A549 (cell line): ENCODE measurements at regions not wholly inside any gene's neighbourhood (a gene's known extent, or its start where the extent isn't known, plus 50 kb on each side); places are given as distances from the start of the nearest gene placed in this dataset.

Experiments
- ATAC-seq, 2 experiments: fragments of 200-7000 bp in 1 of 2; fragments of >200 bp in 1 of 2; cut with Nextera tagmentation in 1 of 2; cut with Tn5 transposase in 1 of 2; 3 replicates each; pipeline versions ENCODE4 v1.8.0 to v1.9.1; 2018 to 2020; ENCODE audit warnings: mild to moderate bottlenecking in 1 of 2, moderate library complexity in 1 of 2
- CTCF ChIA-PET: fragments of 300-600 bp; sonication (Branson Sonifier 250); formaldehyde crosslinking; extraction: SDS; loops from one replicate; lab custom pipeline; 2021; ENCODE audit warnings: antibody characterized with exemption, inconsistent platforms; lab: Yijun Ruan, JAX
- POLR2A ChIA-PET: fragments of 350-600 bp; formaldehyde crosslinking; extraction: SDS; loops from one replicate; lab custom pipeline; 2021; ENCODE audit warnings: antibody characterized with exemption, inconsistent platforms; lab: Yijun Ruan, JAX
- DNase-seq, 2 experiments: peaks; one replicate each; pipeline versions ENCODE4 v3.0.0 to v3.0.0-alpha.2; 2011 to 2016; ENCODE audit warnings: low read depth in 1 of 2, low spot score in 1 of 2
- FAIRE-seq: peaks from 2 replicates; lab custom pipeline; 2011; peaks lifted over from hg19 to GRCh38; lab: Jason Lieb, UNC
- H3K27ac ChIP-seq, 2 experiments: fragments of >200 bp; sonication (Bioruptor Twin); formaldehyde crosslinking; 3 replicates each; pipeline ENCODE4 v1.5.1; 2016 to 2017
- H3K4me1 ChIP-seq: fragments of >200 bp; sonication (Bioruptor Twin); formaldehyde crosslinking; 3 replicates; pipeline ENCODE4 v1.6.1; 2016
- H3K4me2 ChIP-seq: fragments of >200 bp; sonication (Bioruptor Twin); formaldehyde crosslinking; 3 replicates; pipeline ENCODE4 v1.6.1; 2016
- H3K4me3 ChIP-seq: fragments of >200 bp; sonication (Bioruptor Twin); formaldehyde crosslinking; 3 replicates; pipeline ENCODE4 v1.5.1; 2016
- H3K9me3 ChIP-seq: fragments of >200 bp; sonication (Bioruptor Twin); formaldehyde crosslinking; 3 replicates; pipeline ENCODE4 v1.6.1; 2016
- BHLHE40 ChIP-seq: IDR thresholded peaks from 2 replicates; pipeline ENCODE4 v1.6.1; 2012; ENCODE audit warnings: low read depth, low read length, inconsistent platforms
- CBX2 ChIP-seq: fragments of 200-600 bp; sonication (generic); IDR thresholded peaks from 2 replicates; pipeline ENCODE4 v1.6.1; 2016; ENCODE audit warnings: low read depth, mild to moderate bottlenecking, borderline replicate concordance
- CEBPB ChIP-seq, 2 experiments: fragments of >200 bp in 1 of 2; sonication (Bioruptor Twin) in 1 of 2; formaldehyde crosslinking in 1 of 2; IDR thresholded peaks; 2 replicates each; pipeline ENCODE4 v1.6.1; 2012 to 2016
- CHD2 ChIP-seq: fragments of 150-350 bp; IDR thresholded peaks from 2 replicates; pipeline ENCODE4 v1.6.1; 2014; ENCODE audit warnings: low read length; ENCODE audit not compliant: partially characterized antibody
- E2F6 ChIP-seq: IDR thresholded peaks from 2 replicates; pipeline ENCODE4 v1.6.1; 2012; ENCODE audit warnings: low read depth, borderline replicate concordance
- EP300 ChIP-seq, 2 experiments: fragments of >200 bp; sonication (Bioruptor Twin); formaldehyde crosslinking; IDR thresholded peaks; 2 replicates in 1 of 2; 3 replicates in 1 of 2; pipeline ENCODE4 v1.6.1; 2016 to 2017
- FOXS1 ChIP-seq: fragments of 250-450 bp; sonication (Bioruptor Pico); IDR thresholded peaks from 2 replicates; pipeline ENCODE4 v1.5.0; 2020; ENCODE audit warnings: mild to moderate bottlenecking, moderate library complexity
- HDAC2 ChIP-seq: fragments of 200-600 bp; sonication (generic); IDR thresholded peaks from 2 replicates; pipeline ENCODE4 v1.6.1; 2016
- HEYL ChIP-seq: fragments of 250-450 bp; sonication (Bioruptor Pico); IDR thresholded peaks from 2 replicates; pipeline ENCODE4 v1.8.0; 2021; ENCODE audit warnings: mild to moderate bottlenecking, moderate library complexity
- HMGXB4 ChIP-seq: fragments of 250-450 bp; sonication (Bioruptor Pico); IDR thresholded peaks from 2 replicates; pipeline ENCODE4 v1.5.0; 2021; ENCODE audit warnings: mild to moderate bottlenecking, moderate library complexity, borderline replicate concordance
- HOXB5 ChIP-seq: fragments of 250-450 bp; sonication (Bioruptor Pico); IDR thresholded peaks from 2 replicates; pipeline ENCODE4 v1.5.0; 2020; ENCODE audit warnings: mild to moderate bottlenecking, moderate library complexity
- KDM5A ChIP-seq: fragments of 200-600 bp; sonication (generic); IDR thresholded peaks from 2 replicates; pipeline ENCODE4 v1.6.1; 2016; ENCODE audit warnings: antibody characterized with exemption, mild to moderate bottlenecking
- MAFK ChIP-seq: fragments of 450-650 bp; IDR thresholded peaks from 2 replicates; pipeline ENCODE4 v1.6.1; 2014; ENCODE audit not compliant: partially characterized antibody
- MAX ChIP-seq: IDR thresholded peaks from 2 replicates; pipeline ENCODE4 v1.6.1; 2012
- MAZ ChIP-seq: fragments of 150-350 bp; IDR thresholded peaks from 2 replicates; pipeline ENCODE4 v1.6.1; 2014; ENCODE audit warnings: antibody characterized with exemption, low read depth, low read length, borderline replicate concordance
- MYC ChIP-seq: IDR thresholded peaks from 2 replicates; pipeline ENCODE4 v1.6.1; 2012; ENCODE audit warnings: mild to moderate bottlenecking, inconsistent platforms, low read length, improper control_type of control experiment, borderline replicate concordance
- NFE2L2 ChIP-seq: fragments of 150-350 bp; conservative IDR thresholded peaks from 2 replicates; pipeline ENCODE4 v1.6.1; 2014; ENCODE audit warnings: low read length
- PBX3 ChIP-seq: IDR thresholded peaks from 2 replicates; pipeline ENCODE4 v1.6.1; 2012
- RFX5 ChIP-seq: fragments of 450-650 bp; IDR thresholded peaks from 2 replicates; pipeline ENCODE4 v1.7.1; 2014; ENCODE audit warnings: antibody characterized with exemption, mild to moderate bottlenecking, moderate library complexity
- RNF2 ChIP-seq: fragments of 200-600 bp; sonication (generic); IDR thresholded peaks from 2 replicates; pipeline ENCODE4 v1.6.1; 2016; ENCODE audit warnings: low read depth, mild to moderate bottlenecking, antibody characterized with exemption, moderate library complexity, borderline replicate concordance
- TFCP2L1 ChIP-seq: fragments of 250-450 bp; sonication (Bioruptor Pico); IDR thresholded peaks from 2 replicates; pipeline ENCODE4 v1.5.0; 2021; ENCODE audit warnings: mild to moderate bottlenecking
- USF2 ChIP-seq: fragments of 450-650 bp; IDR thresholded peaks from 2 replicates; pipeline ENCODE4 v1.6.1; 2014; ENCODE audit warnings: antibody characterized with exemption
- ZFP36 ChIP-seq: fragments of 450-650 bp; IDR thresholded peaks from 2 replicates; pipeline ENCODE4 v1.6.1; 2014; ENCODE audit warnings: borderline replicate concordance; ENCODE audit not compliant: partially characterized antibody
- WGBS: methylation state at CpG from one replicate; pipeline ENCODE4 v1.1.6; 2017; ENCODE audit errors: missing lambda C conversion rate; 5-methylcytosine and 5-hydroxymethylcytosine counted together

GRCh38 chr9:21638104-21638503 is 156.0 kb upstream of the IFNE start (continued):
- no peak for TF ChIP-seq HMGXB4
- TF ChIP-seq CHD2: no peak
- TF ChIP-seq PBX3: no peak
- no peak for TF ChIP-seq HDAC2
- TF ChIP-seq RFX5: no peak

- Histone ChIP-seq H3K9me3 (peaks cover 9% of the 10 kb centered on the region; the same call in 2 of the 3 replicates), H3K4me1 (peaks cover 14% of the 10 kb centered on the region), H3K4me2 (no peak overlapping the region), H3K27ac (no peak overlapping the region), H3K4me3 (no peak overlapping the region)
- no peak for ATAC-seq
- POLR2A ChIA-PET: no interaction called here
- CTCF ChIA-PET: interaction anchor here (0.6 kb wide), 1 partner anchor 31 kb away, joined by 6 read pairs; no protein-coding TSS in a partner anchor
- no peak for FAIRE-seq
- DNase-seq: no peak
- 63% methylated on average over 3 of the region's 3 CpGs for WGBS
- TF ChIP-seq HEYL (CRISPR knock-in tag): no peak
- no peak for TF ChIP-seq CEBPB (IDR thresholded peaks at IDR 0.05)
- no peak for TF ChIP-seq FOXS1 (CRISPR knock-in tag)
- no peak for TF ChIP-seq E2F6
- TF ChIP-seq ZFP36: no peak
- TF ChIP-seq USF2: no peak
- TF ChIP-seq KDM5A: no peak
- no peak for TF ChIP-seq RNF2
- TF ChIP-seq MYC: no peak
- TF ChIP-seq HOXB5 (CRISPR knock-in tag): no peak
- TF ChIP-seq TFCP2L1 (CRISPR knock-in tag): no peak
- TF ChIP-seq HDAC2: no peak
- no peak for TF ChIP-seq NFE2L2
- TF ChIP-seq MAX: no peak
- TF ChIP-seq BHLHE40: no peak
Measured at GRCh38 chr9:21653091-21653490, 149.3 kb upstream of the MTAP start.

- CTCF ChIA-PET: no interaction called here
- TF ChIP-seq MAFK (peak; percentile 99), MAZ (no peak), HMGXB4 (no peak), CBX2 (no peak), EP300 (IDR thresholded peaks at IDR 0.05) (no peak)
- TF ChIP-seq, all 56 proteins: peak for 1
Measured at GRCh38 chr9:21653589-21653988, 148.8 kb upstream of the MTAP start.

More at GRCh38 chr9:21653589-21653988, 148.8 kb upstream of the MTAP start:
- no peak overlapping the region for H3K4me3 ChIP-seq
- no peak overlapping the region for H3K27ac ChIP-seq
- WGBS: 89% methylated on average over 1 of the region's 1 CpG
- POLR2A ChIA-PET: no interaction called here
- peaks cover 6% of the 10 kb centered on the region; the same call in 2 of the 3 replicates for H3K9me3 ChIP-seq
- H3K4me2 ChIP-seq: no peak overlapping the region
- FAIRE-seq (no peak), ATAC-seq (no peak), DNase-seq (no peak)
- peaks cover 14% of the 10 kb centered on the region for H3K4me1 ChIP-seq
